Esophagus squamous epithelium (tissue), 5 donors: ENCODE measurements at regions not wholly inside any gene's neighbourhood (a gene's known extent, or its start where the extent isn't known, plus 50 kb on each side); places are given as distances from the start of the nearest gene placed in this dataset.
"Not testable (repeated sequence)": the region's sequence is repeated elsewhere in the genome, so short reads cannot be mapped to it uniquely, and the experiment has no call there.

Experiments used
- DNase-seq: peaks from one replicate; lab custom pipeline; 2025; lab: John Stamatoyannopoulos, UW
- H3K27ac ChIP-seq, 4 donors: fragments of 200-600 bp; sonication (generic); one replicate each; pipeline ENCODE4 v1.5.1; 2016 to 2019; ENCODE audit warnings: mild to moderate bottlenecking in 1 of 4
- H3K27me3 ChIP-seq, 4 donors: fragments of 200-600 bp; sonication (generic); 1 replicate in 3 of 4; 2 replicates in 1 of 4; pipeline versions ENCODE4 v1.5.1 to v1.6.0; 2017 to 2021; ENCODE audit warnings: antibody characterized with exemption in 1 of 4
- H3K36me3 ChIP-seq, 3 donors: fragments of 200-600 bp; sonication (generic); one replicate each; pipeline ENCODE4 v1.5.1; 2016 to 2019
- H3K4me1 ChIP-seq, 3 donors: fragments of 200-600 bp; sonication (generic); one replicate each; pipeline ENCODE4 v1.5.1; 2017 to 2019
- H3K4me3 ChIP-seq, 4 donors: fragments of 200-600 bp; sonication (generic); 1 replicate in 3 of 4; 2 replicates in 1 of 4; pipeline ENCODE4 v1.5.1; 2016 to 2019; ENCODE audit warnings: mild to moderate bottlenecking in 2 of 4, moderate library complexity in 1 of 4
- H3K9me3 ChIP-seq, 3 donors: fragments of 200-600 bp; sonication (generic); one replicate each; pipeline ENCODE4 v1.5.1; 2016 to 2019
- POLR2A ChIP-seq, 4 donors: fragments of 450-650 bp; IDR thresholded peaks; one replicate each; pipeline ENCODE4 v1.6.1; 2017; ENCODE audit warnings: antibody characterized with exemption in 4 of 4, mild to moderate bottlenecking in 4 of 4, moderate library complexity in 3 of 4
- WGBS, 2 donors: methylation state at CpG; one replicate each; pipeline ENCODE4 v1.1.5; 2018; 5-methylcytosine and 5-hydroxymethylcytosine counted together
- intact Hi-C: fragments of 100-400 bp; cut with DNase I; formaldehyde crosslinking; loops from one replicate; pipeline ENCODE4 v1.15.0; 2022
- TF ChIP-seq, protein P1 (sequence below), 6 experiments: fragments of 450-650 bp in 4 of 6; fragments of 200-600 bp in 2 of 6; sonication (generic) in 2 of 6; IDR thresholded peaks; one replicate each; pipeline ENCODE4 v1.5.1; 2016 to 2019; ENCODE audit warnings: antibody characterized with exemption in 6 of 6, mild to moderate bottlenecking in 4 of 6, moderate library complexity in 4 of 6
- donor health status: DM: yes; HTN: yes; CAD: no.

DNA sequence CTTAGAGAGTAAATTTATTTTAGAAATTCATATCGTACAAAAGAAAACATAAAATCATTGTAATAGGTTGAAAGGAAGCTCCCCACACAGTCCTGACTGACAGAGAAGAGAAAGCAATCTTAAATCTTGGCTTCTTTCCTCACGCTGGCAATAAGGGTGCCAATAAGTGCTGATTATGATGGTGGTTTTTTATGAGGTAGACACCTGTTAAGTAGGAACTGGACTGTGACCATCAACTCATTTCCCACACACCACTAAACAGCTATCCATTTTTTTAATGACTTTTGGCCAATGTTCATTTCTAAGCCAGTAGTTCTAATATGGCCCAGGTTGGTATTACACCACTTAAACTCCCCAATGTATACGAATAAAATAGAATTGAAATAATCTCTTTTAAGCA, 893.5 kb upstream of the NUDT12 start:
- DNase-seq: no peak
- intact Hi-C loops: no loop called here
- TF ChIP-seq, protein P1, sequence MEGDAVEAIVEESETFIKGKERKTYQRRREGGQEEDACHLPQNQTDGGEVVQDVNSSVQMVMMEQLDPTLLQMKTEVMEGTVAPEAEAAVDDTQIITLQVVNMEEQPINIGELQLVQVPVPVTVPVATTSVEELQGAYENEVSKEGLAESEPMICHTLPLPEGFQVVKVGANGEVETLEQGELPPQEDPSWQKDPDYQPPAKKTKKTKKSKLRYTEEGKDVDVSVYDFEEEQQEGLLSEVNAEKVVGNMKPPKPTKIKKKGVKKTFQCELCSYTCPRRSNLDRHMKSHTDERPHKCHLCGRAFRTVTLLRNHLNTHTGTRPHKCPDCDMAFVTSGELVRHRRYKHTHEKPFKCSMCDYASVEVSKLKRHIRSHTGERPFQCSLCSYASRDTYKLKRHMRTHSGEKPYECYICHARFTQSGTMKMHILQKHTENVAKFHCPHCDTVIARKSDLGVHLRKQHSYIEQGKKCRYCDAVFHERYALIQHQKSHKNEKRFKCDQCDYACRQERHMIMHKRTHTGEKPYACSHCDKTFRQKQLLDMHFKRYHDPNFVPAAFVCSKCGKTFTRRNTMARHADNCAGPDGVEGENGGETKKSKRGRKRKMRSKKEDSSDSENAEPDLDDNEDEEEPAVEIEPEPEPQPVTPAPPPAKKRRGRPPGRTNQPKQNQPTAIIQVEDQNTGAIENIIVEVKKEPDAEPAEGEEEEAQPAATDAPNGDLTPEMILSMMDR (IDR thresholded peaks at IDR 0.05): no peak
- TF ChIP-seq POLR2A (IDR thresholded peaks at IDR 0.05): no peak
- 63 to 66% methylated on average over 3 of the region's 3 CpGs for WGBS, 2 donors
- Histone ChIP-seq H3K27ac (no peak overlapping the region), H3K27me3 (no peaks in the 10 kb centered on the region), H3K9me3 (no peaks in the 10 kb centered on the region), H3K4me3 (no peak overlapping the region), H3K4me1 (no peaks in the 10 kb centered on the region), H3K36me3 (no peaks in the 10 kb centered on the region)

DNA sequence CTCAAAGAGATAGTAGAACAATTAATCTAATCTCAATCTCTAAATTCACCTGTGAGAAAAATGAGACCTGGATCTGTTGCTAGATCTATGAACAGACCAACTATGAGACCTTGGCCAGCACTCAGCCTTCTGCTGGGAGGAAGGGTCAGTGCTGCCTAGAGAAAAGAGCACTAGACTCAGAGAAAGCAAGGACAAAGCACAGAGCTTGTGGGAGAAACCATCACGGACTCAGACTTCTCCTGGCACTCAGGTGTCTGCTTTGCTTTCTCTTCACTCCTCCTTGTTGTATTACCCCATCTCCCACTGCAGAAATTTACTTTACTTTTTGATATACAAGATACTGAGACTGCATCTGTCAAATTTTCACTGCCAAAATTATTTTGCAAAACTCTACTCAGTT, 890.0 kb upstream of the NUDT12 start:
- no peaks in the 10 kb centered on the region for H3K36me3 ChIP-seq
- H3K4me3 ChIP-seq: no peak overlapping the region
- TF ChIP-seq POLR2A (IDR thresholded peaks at IDR 0.05): no peak
- TF ChIP-seq, protein P1 (IDR thresholded peaks at IDR 0.05): no peak
- 56 to 85% methylated on average over 1 of the region's 1 CpG for WGBS, 2 donors
- H3K4me1 ChIP-seq: no peaks in the 10 kb centered on the region
- intact Hi-C loops: no loop called here
- H3K27me3 ChIP-seq: no peaks in the 10 kb centered on the region
- DNase-seq: no peak
- H3K9me3 ChIP-seq: no peaks in the 10 kb centered on the region
- H3K27ac ChIP-seq: no peak overlapping the region

DNA sequence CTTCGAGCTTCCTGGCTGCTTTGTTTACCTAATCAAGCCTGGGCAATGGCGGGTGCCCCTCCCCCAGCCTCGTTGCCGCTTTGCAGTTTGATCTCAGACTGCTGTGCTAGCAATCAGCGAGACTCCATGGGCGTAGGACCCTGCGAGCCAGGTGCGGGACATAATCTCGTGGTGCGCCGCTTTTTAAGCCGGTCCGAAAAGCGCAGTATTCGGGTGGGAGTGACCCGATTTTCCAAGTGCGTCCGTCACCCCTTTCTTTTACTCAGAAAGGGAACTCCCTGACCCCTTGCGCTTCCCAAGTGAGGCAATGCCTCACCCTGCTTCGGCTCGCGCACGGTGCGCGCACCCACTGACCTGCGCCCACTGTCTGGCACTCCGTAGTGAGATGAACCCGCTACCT, 889.3 kb upstream of the NUDT12 start:
- 90% methylated on average over 25 of the region's 28 CpGs for WGBS, 2 donors
- DNase-seq, intact Hi-C loops: not testable (repeated sequence)

DNA sequence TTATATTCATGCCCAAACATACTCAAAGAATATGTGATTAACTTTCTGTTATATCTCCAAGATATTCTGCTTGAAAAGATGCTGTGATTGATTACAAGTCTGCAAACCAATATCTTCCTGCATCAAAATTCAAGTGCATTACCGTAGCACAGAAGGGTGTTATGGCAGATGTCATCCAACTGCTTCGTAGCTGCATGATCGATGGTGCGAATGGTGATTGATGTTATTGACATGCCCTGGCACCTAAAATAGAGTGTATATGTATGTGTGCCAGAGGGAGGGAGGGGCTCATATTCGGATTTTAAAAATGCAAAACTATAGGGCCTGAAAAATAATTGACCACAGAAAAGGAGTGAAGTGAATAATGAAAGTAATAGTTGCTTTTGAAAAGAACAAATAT, 882.1 kb upstream of the NUDT12 start:
- no peaks in the 10 kb centered on the region for H3K27me3 ChIP-seq
- H3K4me3 ChIP-seq: no peak overlapping the region
- no peaks in the 10 kb centered on the region for H3K36me3 ChIP-seq
- DNase-seq: no peak
- no peak overlapping the region for H3K27ac ChIP-seq
- intact Hi-C loops: no loop called here
- 76 to 81% methylated on average over 5 of the region's 5 CpGs for WGBS, 2 donors
- H3K9me3 ChIP-seq: no peaks in the 10 kb centered on the region
- no peak for TF ChIP-seq POLR2A (IDR thresholded peaks at IDR 0.05)
- TF ChIP-seq, protein P1 (IDR thresholded peaks at IDR 0.05): no peak
- no peaks in the 10 kb centered on the region for H3K4me1 ChIP-seq

More for the DNA sequence above, 889.3 kb upstream of the NUDT12 start:
- not testable (repeated sequence) for H3K27me3 ChIP-seq, H3K9me3 ChIP-seq, H3K4me1 ChIP-seq, H3K4me3 ChIP-seq, H3K27ac ChIP-seq, H3K36me3 ChIP-seq

DNA sequence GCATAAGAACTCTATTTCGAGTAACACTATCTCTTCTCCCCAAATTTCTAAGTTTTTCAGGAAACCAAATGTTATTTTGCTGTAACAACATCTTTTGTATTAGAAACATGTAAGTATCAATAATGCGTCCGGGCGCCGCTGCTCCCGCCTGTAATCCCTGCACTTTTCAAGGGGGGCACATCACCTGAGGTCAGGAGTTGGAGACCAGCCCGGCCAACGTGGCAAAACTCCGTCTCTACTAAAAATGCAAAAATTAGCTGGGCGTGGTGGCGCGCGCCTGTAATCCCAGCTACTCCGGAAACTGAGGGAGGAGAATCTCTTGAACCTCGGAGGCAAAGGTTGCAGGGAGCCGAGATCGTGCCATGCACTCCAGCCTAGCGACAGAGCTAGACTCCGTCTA, 881.1 kb upstream of the NUDT12 start:
- WGBS, 2 donors: 87 to 92% methylated on average over 18 to 19 of the region's 19 CpGs

More for the DNA sequence above, 881.1 kb upstream of the NUDT12 start:
- no peaks in the 10 kb centered on the region for H3K9me3 ChIP-seq
- no peak overlapping the region for H3K27ac ChIP-seq
- TF ChIP-seq POLR2A (IDR thresholded peaks at IDR 0.05): no peak
- TF ChIP-seq, protein P1 (IDR thresholded peaks at IDR 0.05): no peak
- no peaks in the 10 kb centered on the region for H3K4me1 ChIP-seq
- intact Hi-C loops: no loop called here
- no peaks in the 10 kb centered on the region for H3K27me3 ChIP-seq
- H3K36me3 ChIP-seq: no peaks in the 10 kb centered on the region
- DNase-seq: no peak
- no peak overlapping the region for H3K4me3 ChIP-seq
